Hematopoietic multipotent progenitor cell treated with erythropoietin and hydrocortisone succinate and interleukin-3 and kit ligand, for 15 days (in vitro differentiated cells): ENCODE measurements at regions not wholly inside any gene's neighbourhood (a gene's known extent, or its start where the extent isn't known, plus 50 kb on each side); places are given as distances from the start of the nearest gene placed in this dataset.
"Not testable (repeated sequence)": the region's sequence is repeated elsewhere in the genome, so short reads cannot be mapped to it uniquely, and the experiment has no call there.

Experiments used
- DNase-seq: peaks from one replicate; pipeline ENCODE4 v3.0.0-alpha.2; 2015; ENCODE audit warnings: low spot score

DNA sequence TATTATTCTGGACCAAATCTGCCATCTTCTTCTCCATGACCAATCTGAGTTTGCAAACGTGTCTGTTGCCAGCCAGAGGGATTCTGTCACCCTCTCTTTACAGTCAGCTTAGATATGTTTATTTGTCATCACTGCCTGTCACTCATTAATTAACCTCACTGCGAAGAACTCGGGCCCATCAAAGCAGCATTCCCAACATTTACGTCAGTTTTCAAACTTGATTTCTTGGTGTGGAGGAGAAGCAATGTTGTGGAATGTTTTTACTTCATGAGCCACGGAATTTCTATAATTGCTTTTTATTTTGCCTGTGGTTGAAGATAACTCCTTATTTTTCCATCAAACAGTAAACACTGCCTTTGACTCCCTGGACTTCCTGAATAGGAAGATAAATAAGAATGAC, 91.8 kb upstream of the CNKSR3 start:
- no peak for DNase-seq

DNA sequence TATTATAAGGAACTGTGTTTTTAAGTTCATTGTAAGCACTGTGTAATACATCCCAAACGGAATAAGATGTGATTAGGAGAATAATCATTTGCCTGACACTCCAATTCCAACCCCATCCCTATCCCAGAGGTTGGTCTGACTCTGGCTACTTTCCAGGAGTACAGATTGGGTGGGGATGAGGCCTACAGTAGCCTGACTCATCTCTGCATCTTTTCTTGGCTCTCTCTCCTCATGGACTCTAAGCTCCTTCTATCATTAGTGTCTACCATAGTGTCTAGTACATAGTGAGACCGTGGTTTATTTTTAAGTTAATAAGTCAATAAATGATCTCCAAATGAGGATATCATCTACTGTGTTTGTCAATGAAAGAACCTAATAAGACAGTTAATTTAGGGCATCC, 92.2 kb upstream of the CNKSR3 start:
- DNase-seq = no peak

DNA sequence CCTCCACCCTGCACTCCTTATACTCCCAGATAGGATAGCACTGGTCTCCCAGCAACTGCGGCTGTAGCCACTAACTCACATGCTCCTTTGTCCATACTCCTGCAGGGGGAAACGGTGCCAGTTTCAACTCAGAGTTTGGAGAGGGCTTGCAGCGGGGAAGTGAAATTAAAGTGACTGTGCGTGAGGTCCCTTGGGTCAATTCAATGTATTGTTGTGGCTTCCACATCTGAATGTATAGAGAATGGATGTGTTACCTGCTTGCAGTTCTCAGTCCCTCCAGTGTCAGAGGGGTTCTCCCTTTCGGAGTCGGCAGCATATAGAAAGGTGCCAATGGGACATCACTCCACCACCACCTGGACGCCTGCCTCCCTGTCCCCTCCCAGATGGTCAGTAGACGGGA, 93.6 kb upstream of the CNKSR3 start:
- no peak for DNase-seq

DNA sequence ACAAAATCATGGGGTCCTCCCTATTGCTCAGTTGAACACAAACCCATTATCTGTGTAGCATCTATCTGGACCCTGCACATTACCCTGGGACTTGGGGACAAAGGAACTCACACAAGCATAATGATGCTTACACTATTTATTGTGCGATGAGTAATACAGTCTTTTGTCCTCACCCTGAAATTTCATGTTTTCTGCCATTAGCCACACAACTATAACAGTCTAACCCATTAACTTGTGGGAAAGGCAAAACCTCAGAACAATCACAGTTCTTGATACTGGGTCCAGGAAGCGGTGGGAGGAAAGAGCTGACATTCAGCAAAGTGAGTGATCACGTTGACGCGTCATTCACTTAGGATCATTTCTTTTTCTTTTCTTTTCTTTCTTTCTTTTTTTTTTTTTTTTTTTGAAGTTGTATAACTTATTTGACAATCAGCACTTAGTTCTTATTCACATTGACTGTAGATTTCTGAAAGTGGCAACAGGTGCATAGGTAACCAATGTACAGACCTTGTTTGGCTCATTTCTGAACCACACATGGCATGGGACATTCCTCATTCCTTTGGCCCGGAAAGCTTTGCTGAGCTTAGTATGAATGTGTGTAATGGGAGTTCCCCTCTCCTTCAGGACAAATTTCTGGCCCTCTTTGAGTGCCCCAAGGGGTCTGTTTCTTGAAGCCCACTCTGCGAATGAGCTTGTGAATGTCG, 94.8 kb upstream of the CNKSR3 start:
- no peak for DNase-seq

DNA sequence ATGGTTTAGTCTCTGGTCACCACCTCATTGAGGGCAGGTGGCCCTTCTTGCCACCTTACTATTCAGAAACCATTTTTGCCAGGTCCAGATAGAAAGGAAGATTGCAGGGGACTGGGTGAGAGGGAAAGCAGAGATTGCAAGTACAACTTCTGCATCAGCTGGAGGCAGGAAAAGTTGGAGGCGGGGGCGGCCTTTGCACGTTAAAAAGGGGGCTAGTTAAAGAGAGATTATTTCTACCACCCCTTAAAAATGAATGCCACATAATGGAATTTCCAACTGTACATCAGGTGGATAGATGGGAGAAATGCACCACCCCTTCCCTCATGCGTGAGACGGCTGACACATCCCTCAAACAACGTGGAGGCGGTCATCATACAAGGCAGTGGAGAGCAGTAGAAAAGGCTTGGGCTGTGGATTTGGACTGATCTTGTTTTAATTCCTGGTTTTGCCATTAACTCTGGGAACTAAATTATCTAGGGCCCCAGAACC, 95.4 kb upstream of the CNKSR3 start:
- DNase-seq = no peak

DNA sequence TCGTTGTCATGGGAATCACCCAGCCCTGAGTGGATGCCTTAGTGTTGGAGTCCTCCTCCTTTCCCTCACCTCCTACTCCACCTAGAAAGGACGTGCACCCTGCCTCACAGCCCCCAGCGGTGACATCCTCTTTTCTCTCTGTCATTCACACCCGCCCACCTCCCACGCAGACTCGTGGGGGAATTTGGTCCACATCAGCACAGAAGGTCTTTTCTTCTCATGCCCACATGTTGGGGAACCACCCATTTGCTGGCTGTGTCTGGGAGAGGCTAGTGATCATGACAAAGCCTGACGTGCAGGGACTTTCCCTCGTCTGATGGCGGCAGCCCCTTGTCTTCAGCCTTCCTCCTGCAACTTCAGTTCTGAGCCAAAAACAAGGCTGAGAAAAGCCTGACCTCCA, 96.0 kb upstream of the CNKSR3 start:
- no peak for DNase-seq

DNA sequence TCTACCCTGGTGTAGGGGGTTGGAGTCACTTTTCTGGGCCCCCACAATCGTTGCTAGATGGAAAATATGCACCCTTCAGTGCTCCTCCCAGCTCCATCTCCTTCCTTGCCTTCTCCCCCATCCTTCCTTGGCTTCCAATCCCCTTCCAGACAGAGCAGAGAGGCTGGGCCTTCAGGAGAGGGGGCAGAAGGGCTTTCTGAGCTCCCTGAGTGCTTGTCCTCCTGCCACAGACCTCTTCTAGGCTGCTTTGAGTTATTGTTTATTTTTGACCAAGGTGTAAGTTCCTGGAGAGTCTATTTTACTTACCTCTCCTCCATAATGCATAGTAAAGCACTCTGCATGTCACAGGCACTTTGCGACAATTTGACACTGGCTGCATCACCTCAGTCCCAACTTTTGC, 96.4 kb upstream of the CNKSR3 start:
- no peak for DNase-seq

DNA sequence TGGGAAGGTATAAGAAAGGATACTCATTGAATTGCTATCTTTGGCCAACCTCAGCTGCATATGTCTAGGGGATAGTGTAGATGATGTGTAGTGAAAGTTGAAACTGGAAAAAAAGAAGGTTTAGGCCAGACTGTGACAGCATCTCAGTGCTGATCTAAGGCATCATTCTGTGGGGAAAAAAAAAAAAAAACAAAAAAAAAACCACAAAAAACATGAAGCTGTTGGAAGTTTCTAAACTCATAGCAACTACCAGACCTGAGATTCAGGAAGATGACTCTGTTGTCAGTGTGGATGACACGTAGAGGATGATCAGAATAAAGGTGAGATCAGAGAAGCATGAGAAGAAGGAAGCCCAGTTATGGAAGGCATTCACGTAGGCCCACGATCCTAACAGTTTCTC, 100.8 kb upstream of the CNKSR3 start:
- DNase-seq = no peak

DNA sequence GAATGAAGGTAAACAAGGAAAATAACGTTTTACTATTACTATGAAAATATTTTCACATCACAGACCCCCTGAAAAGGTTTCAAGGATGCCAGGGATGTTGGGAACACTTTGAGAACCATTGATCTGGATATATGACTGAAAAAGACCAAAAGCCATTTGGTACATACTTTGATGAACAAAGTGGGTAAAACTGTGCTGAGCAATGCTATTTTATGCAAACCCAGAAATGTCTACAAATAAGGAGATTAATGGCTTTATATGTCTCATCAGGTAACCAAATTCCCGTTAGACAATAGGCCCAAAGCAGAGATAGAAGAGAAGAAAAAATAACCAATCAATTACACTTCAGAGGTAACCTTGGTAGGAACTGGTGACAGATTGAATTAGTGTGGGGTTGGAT, 101.4 kb upstream of the CNKSR3 start:
- DNase-seq = no peak

DNA sequence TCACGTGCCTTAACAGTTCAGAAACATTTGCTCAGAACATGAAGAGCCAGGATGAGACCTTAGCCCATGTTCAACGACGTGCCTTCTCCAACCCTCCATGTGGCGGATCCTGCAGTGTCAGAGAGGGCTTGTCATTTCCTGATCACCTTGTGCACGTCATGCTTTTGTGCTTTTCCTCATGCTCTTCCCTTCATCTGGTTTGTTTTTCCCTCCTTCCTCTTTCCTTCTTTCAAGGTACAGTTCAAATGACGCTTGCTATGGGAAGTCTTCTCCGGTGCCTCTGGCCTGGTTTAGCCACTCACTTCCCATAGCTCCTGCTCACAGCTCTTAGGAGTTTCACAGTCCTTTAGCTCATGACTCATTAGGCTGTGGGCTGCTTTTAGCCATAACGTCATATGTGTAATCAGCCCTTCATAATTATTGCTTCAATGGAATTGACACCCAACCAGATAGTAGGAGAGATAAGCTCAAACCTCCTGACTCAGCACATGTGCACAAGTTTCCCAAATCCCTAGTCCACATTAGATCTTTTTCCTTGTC, 102.7 kb upstream of the CNKSR3 start:
- no peak for DNase-seq

DNA sequence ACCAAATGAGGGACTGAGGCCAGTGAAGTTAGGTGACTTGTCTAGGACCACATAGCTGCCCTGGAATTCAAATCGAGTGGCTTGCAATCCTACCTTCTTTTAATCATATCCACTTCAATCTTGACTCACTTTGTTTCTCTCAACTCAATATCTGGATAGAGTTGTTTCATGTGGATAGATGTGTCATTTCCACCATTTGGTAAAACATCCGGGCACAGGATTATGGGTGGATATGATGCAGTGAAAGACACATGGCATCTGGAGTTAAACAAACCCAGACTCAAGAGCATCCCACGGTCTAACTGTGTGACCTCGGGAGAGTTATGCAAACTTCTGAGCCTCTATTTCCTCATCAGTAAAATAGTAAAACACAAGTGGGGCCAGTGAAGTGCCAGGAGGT, 103.6 kb upstream of the CNKSR3 start:
- DNase-seq = no peak

DNA sequence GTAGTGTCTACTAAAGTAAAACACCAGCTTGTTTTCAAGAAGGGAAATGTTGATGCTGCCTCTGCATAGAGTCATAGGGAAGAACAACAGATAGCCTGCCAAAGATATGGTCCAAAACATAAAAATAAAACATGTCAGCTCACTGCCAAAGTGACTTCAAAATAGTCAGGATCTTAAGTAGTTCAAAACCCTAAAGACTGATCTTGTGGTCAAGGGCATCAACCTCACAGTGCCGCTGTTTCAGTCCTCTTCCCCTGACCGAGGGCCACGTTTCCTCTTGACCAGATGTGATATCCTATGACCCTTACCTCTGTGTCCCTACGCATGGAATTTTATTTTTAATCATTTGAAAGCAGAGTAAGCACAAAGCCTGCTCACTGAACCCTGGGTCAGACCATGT, 104.2 kb upstream of the CNKSR3 start:
- no peak for DNase-seq

DNA sequence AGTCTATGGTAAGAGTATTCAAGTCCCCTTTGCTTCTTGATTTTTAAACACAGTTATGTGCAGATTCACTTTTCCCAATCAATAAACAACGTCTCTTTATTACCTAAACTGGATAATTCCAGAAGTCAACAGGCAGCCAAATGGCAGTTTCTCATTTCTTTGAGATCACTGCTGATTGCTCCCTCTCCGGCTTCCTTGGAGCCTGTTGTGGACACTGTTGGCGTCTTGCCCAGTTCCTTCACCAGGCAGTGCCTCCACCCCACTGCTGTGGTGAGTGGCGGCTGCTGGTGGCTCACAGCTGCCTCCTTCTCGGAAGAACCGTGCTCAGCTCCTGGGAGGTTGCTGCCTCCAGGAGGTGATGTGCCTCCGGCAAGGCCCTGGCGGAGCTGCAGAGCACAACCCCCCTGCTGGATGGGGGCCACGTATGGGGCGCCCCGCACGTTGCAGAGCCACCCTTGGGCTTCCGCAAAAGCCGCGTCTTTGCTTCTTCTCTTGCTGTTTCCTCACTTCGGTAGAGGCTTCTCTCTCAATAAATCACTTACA, 105.1 kb upstream of the CNKSR3 start:
- DNase-seq = no peak

DNA sequence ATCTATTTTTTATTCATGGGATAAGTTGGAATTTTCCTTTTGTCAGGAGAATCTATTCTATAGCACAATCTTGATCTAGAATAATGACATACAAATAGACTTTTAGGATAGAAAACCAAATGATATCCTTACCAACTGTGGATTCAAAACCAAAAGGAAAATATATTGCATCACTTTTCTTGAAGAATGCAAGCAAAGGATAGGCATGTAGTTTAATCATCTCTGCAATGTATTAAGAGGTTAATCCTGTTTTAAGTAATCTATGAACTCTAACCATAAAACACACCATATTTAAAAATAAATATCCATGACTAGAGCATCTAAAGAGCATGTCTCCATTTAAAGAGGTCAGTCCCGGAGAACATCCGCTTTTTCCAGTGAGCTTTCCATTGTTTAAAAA, 106.7 kb upstream of the CNKSR3 start:
- DNase-seq = no peak

DNA sequence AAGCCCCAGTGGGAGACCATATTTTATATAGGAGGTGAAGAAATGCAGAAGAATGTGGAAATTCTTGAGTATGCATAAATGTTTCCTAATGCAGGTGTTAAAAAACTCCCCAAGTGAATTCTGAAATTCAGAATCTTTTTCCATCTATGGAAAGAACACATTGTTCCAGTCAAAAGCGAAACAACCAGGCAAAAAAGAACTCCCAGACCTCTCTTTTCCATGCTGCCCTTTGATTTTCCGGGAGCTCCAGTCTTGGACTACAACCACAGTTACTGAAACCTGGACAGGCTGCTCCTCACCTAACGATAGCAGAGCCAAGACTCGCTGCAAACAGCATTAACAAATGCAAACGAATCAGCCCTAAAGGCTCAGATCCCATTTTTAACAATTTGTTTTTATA, 108.7 kb upstream of the CNKSR3 start:
- DNase-seq = no peak

DNA sequence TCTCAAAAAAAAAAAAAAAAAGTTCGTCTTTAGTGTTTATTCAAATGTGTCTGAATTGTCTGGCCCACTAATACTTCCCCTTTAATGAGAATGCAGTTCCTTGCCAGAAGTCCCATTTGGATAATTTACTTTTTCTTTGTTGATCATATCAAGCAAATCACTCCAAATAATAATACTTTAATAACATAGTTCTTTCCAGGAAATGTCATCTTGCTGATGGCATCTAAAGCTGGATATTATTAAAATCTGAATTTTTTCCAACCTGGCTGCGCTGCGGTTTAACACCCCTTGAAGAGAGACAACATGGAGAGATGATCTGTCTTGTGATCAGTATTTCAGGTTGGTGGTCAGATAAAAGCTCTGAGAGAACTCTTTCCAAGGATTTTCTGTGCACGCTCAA, 111.2 kb upstream of the CNKSR3 start:
- no peak for DNase-seq

DNA sequence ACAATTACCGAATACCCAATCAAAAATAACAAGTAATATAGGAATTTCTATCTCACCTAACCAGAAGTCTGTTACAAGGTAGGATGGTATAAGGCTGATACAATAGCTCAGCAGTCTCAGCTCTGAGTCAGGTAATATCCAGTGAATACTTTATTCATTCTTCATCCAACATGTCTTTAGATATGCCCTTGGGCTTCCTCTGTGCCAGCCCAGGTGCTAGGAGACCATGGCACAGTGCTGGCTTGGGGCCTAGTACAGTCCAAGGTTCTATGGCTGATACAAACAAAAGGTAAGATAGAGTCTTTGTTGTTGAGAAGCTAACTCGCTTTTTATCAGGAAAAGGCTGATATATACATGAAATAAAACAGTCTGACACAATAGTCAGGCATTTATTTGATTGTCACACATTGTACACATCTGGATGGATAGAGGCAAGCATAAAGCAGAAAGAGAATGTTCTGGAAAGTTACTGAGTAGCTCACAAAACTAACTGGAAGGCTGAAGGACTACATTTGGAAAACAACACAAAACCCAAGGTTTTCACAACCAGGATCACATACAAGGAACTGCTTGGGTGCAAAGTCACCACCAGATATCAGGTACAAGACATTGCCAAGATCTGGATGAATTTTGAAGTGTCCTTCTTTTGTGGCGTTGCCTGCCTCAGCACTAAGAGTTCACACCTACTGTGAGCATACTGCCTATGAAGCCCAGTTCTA, 110.4 kb upstream of the SCAF8 start:
- no peak for DNase-seq

DNA sequence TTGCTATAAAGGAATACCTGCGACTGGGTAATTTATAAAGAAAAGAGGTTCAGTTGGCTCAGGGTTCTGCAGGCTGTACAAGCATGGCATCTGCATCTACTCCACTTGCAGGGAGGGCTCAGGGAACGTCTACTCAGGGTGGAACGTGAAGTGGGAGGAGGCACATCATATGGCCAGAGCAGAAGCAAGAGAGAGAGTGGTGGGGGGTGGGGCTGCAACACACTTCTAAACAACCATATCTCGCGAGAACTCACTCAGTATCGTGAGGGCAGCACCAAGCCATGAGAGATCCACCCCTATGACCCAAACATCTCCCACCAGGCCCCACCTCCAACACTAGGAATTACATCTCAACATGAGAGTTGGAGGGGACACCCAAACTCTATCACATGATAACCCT, 109.8 kb upstream of the SCAF8 start:
- DNase-seq = no peak

DNA sequence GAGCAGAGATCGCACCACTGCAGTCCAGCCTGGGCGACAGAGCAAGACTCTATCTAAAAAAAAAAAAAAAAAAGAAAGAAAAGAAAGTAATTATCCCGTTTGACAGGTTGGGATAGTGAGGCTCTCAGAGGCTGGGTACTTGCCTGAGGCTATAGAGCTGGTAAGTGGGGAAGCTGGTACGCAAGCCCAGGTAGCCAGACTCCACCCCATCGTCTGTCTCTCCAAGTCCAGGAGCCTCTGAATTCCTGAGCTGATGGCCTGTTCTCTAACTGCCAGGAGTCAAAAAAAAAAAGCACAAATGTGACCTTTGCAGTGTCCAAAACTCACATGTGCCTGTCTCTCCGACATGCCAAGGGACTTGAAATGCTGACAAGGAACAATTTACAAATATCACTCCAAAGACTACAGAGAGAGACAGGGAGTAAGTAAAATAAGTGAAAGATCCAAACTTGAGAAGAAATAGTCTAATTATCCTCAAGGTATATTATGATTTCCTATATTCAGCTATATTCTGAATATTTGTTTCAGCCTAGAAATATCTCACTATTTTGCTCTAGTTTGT, 109.1 kb upstream of the SCAF8 start:
- no peak for DNase-seq

DNA sequence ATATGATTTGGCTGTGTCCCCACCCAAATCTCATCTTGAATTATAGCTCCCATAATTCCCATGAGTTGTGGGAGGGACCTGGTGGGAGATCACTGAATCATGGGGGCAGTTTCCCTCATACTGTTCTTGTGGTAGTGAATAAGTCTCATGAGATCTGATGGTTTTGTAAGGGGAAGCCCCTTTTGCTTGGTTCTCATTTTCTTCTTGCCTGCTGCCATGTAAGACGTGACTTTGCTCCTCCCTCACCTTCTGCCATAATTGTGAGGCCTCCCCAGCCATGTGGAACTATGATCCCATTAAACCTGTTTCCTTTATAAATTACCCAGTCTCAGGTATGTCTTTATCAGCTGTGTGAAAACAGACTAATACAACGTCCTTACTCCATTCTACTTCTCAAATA, 108.5 kb upstream of the SCAF8 start:
- DNase-seq = not testable (repeated sequence)

DNA sequence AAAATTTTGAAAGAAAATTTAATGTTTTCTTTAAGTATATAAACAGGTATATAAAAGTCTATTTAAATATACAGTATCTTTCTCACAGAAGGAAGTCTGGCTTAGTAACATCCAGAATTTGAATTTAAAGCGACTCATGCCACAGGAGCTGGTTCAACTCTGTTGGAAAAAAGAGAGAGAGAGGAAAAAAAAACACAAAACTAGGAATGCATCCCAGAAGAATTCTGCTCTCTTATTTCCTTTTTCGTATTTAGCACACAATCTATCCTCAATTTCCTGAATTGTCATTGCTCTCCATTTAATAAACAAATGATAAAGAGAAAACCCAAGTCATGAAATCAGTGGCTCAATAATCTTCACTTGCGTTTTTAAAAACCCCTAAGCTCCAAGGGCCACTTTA, 107.5 kb upstream of the SCAF8 start:
- DNase-seq = no peak

DNA sequence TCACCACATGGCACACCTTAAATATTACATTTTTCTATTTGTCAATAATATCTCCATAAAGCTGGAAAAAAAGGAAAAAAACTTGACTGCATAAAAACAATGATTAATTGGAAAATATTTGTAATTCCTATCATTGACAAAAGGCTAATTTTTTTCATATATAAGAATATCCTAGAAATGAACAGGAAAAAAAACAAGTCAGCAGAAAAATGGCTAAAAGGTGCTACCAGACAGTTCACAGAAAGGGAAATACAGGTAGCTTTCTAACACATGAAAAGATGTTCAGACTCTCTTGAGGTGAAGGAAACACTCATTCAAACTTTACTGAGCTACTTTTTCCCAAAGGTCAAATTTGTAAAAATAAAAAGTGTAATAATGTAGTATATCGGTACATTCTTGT, 104.1 kb upstream of the SCAF8 start:
- DNase-seq = no peak

DNA sequence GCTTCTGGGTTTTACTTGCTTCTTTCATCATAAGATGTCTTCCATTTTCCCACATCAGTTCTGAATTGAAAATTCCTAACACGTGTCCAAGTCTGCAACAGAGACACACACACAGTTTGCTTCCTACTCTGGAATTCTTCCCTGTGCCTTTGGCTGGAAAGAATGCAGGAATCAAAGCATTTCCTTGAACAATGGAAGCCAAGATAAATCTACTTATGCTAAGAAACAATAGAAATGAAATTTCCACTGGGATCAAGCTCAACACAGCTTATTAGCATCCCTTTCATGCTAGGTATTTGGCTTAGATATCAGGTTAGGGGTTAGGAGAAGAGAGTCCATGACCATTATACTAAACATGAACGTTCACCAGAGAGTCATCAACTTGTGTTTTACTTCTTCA, 101.1 kb upstream of the SCAF8 start:
- no peak for DNase-seq
